ENCODE measurements at regions not wholly inside any gene's neighbourhood (a gene's known extent, or its start where the extent isn't known, plus 50 kb on each side); places are given as distances from the start of the nearest gene placed in this dataset.
A peak's percentile ranks its signal among the peaks of the same experiment; 100 is the strongest.

DNA sequence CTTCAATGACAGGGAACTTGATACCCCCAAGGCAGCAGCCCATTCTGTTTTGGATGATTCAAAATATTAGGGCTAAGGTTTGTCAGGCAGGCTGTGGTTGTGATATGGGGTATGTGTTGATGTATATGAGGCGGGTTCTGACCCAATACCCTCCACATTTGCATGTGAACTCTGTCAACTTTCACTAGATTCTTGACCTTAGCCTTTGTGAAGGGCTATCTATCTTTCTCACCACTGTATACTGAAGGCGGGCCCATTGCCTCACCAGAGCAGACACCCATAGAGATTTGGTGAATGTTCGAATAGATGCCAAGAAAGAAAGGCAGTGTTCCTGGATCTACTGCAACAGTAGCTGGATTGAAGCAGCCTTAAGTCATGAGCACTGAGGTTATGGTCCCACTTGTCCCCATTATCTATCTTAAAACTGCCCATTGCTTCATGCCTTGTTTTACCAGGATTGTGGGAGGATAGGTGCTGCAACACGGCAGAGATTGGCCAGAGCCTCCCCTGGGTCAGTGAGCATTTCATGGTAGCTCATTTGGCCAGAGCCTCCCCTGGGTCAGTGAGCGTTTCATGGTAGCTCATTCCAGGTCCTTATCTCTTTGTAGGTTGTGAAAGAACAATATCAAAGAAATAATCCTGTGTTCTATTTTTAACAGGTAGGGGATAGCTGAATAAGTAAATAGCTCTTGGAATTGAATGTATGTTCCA, 399.6 kb downstream of the TMEM135 start:
- no peak for DNase-seq (ENCODE audit: low read depth in 4 of 4, low spot score in 1 of 4)

- DNase-seq (ENCODE audit: low read depth in 4 of 4, low spot score in 1 of 4), result no peak
These were observed 394.3 kb downstream of the TMEM135 start for GRCh38 chr11:87432022-87432421.

DNA sequence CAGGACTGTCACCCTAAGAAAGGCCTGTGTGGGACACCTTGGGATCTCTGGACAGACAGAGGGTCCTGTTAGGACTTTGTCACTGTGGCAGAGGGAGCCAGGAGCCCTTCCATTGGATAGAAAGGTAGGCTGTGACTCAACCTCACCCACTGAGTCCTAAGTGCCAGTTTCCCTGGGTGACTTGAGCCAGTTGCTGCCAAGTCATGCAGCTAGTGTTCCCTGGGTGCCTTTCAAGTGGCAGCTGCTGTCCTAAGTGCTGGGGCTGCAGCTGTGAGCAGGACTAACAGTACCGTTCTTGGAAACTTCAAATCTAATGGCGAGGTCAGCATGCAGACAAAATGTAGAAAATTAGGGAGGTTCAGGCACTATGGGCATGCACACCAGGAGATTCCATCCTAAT, 393.7 kb downstream of the TMEM135 start:
- DNase-seq (ENCODE audit: low read depth in 4 of 4, low spot score in 1 of 4), result no peak

GRCh38 chr11:87430821-87431220, 393.1 kb downstream of the TMEM135 start:
- DNase-seq (ENCODE audit: low read depth in 4 of 4, low spot score in 1 of 4), result no peak

- no peak for DNase-seq (ENCODE audit: low read depth in 4 of 4, low spot score in 1 of 4)
These were observed 392.3 kb downstream of the TMEM135 start for GRCh38 chr11:87429996-87430395.

DNA sequence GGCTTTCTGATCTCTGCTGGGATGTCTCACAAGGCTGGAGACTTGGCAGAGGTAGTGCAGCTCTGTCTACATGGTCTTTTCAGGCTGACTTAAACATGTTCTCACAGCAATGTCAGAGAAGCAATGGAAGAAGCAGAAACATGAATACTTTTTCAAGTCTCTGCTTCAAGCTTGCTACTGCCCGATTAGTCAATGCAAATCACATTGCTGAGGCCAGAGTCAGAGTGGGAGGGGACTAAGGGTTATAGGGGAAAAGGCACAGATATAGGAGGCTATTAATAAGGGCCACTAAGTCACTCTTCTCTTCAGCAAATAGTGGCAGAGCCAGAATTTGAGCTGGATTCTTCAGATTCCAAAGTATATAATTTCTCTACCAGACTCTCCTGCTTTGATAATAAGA, 390.5 kb downstream of the TMEM135 start:
- no peak for DNase-seq (ENCODE audit: low read depth in 4 of 4, low spot score in 1 of 4)

- no peak for DNase-seq (ENCODE audit: low read depth in 4 of 4, low spot score in 1 of 4)
These were observed 388.2 kb downstream of the TMEM135 start for GRCh38 chr11:87425943-87426342.

GRCh38 chr11:87425391-87425790, 387.7 kb downstream of the TMEM135 start:
- no peak for DNase-seq (ENCODE audit: low read depth in 4 of 4, low spot score in 1 of 4)

DNA sequence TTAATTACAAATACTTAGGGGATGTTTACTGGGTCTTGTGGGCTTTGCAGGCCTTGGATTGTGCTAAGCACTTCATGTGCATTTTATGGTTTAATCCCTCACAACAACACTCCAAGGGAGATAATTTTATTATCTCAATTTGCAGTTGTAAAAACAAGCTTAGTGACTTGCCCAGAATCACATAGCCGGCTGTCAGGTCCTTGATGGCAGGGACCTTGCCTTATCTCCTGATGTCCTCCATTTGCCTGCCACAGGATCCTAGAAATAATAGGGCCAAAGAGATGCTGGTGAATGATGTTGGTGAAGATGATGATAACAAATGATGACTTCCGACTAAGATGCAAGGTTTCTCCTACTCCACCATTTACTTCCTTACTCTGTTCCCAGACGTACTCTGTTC, 385.4 kb downstream of the TMEM135 start:
- DNase-seq (ENCODE audit: low read depth in 4 of 4, low spot score in 1 of 4), result no peak

- no peak for DNase-seq (ENCODE audit: low read depth in 4 of 4, low spot score in 1 of 4)
These were observed 384.8 kb downstream of the TMEM135 start for GRCh38 chr11:87422566-87422965.

- peak in 3 of 4 experiments; percentile 1 to 5 (median 1) for DNase-seq (ENCODE audit: low read depth in 4 of 4, low spot score in 1 of 4)
These were observed 383.7 kb downstream of the TMEM135 start for GRCh38 chr11:87421422-87421821.

DNA sequence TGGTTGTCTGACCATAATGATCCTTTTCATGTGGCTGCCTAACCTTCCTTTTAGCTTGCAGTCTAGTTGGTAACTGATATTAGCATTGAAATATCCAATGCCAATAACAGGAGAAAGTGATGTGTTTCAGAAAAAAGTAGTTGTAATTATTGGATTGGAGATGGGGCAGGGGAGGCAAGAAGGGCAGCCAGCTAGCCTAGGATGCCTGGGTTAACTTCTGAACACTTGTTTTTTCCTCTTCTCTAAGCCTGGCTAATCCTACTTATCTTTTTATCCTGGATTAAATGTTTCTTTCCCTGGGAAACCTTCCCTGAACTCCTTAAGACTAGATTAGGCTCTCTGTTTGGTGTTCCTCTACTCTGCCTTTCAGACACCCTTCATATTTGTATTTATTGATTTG, 380.2 kb downstream of the TMEM135 start:
- no peak for DNase-seq (ENCODE audit: low read depth in 4 of 4, low spot score in 1 of 4)

- no peak for DNase-seq (ENCODE audit: low read depth in 4 of 4, low spot score in 1 of 4)
These were observed 368.1 kb downstream of the TMEM135 start for GRCh38 chr11:87405843-87406242.

DNA sequence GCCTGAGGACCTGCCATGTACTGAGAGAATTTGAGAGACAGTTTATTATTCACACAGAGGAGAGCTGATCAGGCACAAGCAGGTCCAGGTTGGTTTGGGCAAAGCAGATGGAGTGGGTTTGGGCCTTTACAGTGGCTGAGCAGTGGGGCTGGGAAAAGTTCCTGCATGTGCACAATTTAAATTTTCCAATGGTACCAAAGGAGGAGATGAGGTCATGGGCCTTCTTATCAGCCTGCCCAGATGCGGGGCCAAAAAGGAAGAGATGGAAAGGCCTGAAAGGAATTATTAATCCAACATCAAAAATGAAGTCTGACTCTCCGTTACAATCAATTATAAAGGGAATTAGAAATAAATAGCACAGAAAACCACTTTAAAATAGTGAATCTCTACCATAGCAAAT, 367.6 kb downstream of the TMEM135 start:
- DNase-seq (ENCODE audit: low read depth in 4 of 4, low spot score in 1 of 4), result no peak

DNA sequence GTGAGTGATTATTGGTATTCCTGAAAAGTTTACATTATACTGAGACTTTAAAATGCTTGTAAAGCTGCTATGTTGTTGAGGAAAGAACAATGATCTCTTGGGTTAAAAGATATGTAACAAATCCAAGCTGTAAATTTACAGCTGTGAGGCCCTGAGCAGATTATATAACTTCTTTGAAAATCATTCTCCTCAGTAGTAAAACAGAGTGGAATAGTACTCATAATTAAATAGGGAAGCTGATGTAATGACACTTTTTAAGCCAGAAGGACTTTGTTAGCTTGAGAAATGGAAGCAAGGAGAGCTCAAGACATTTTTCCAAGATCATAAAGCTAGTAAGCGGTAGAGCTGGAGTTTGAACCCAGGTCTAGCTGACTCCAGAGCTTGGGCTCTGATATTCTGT, 363.9 kb downstream of the TMEM135 start:
- DNase-seq (ENCODE audit: low read depth in 4 of 4, low spot score in 1 of 4), result no peak

GRCh38 chr11:87399341-87399740, 361.6 kb downstream of the TMEM135 start:
- no peak for DNase-seq (ENCODE audit: low read depth in 4 of 4, low spot score in 1 of 4)

GRCh38 chr11:87398931-87399330, 361.2 kb downstream of the TMEM135 start:
- DNase-seq (ENCODE audit: low read depth in 4 of 4, low spot score in 1 of 4), result no peak

GRCh38 chr11:87397011-87397865, 359.5 kb downstream of the TMEM135 start:
- no peak for DNase-seq (ENCODE audit: low read depth in 4 of 4, low spot score in 1 of 4)

DNA sequence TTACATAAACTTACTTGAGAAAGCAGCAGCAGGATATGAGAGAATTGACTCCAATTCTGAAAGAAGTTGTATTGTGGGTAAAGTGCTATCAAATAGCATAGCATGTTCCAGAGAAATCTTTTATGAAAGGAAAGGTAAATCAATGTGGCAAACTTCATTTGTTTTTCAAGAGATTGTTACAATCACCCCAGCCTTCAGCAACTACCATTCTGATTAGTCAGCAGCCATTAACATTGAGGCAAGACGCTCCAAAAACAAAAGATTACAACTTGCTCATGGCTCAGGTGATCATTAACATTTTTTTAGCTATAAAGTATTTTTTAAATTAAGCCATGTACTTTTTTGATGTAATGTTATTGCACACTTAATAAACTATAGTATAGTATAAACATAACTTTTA, 357.2 kb downstream of the TMEM135 start:
- no peak for DNase-seq (ENCODE audit: low read depth in 4 of 4, low spot score in 1 of 4)

- no peak for DNase-seq (ENCODE audit: low read depth in 4 of 4, low spot score in 1 of 4)
These were observed 354.9 kb downstream of the TMEM135 start for GRCh38 chr11:87392665-87393064.

DNA sequence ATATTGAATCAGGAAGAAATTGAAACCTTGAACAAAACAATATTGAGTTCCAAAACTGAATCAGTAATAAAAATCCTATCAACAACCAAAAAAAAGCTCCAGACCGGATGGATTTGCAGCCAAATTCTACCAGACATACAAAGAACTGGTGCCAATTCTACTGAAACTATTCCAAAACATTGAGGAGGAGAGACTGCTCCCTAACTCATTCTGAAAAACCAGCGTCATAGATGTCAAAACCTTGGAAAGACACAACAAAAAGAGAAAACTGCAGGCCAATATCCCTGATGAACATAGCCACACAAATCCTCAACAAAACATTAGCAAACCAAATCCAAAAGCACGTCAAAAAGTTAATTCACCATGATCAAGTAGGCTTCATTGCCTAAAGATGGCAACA, 353.8 kb downstream of the TMEM135 start:
- DNase-seq (ENCODE audit: low read depth in 4 of 4, low spot score in 1 of 4), result no peak

- no peak for DNase-seq (ENCODE audit: low read depth in 4 of 4, low spot score in 1 of 4)
These were observed 346.5 kb downstream of the TMEM135 start for GRCh38 chr11:87384078-87384729.
